Epithelial cell of esophagus (primary cell): ENCODE measurements at regions not wholly inside any gene's neighbourhood (a gene's known extent, or its start where the extent isn't known, plus 50 kb on each side); places are given as distances from the start of the nearest gene placed in this dataset.
A peak's percentile ranks its signal among the peaks of the same experiment; 100 is the strongest.

Experiments used
- DNase-seq: peaks from one replicate; pipeline ENCODE4 v3.0.0; 2010; ENCODE audit warnings: low read depth
- H3K4me3 ChIP-seq: 2 replicates; pipeline ENCODE4 v1.5.1; 2011; ENCODE audit warnings: mild to moderate bottlenecking, low read length, control low read depth
- CTCF ChIP-seq: IDR thresholded peaks from 2 replicates; pipeline ENCODE4 v1.5.1; 2011; ENCODE audit warnings: low read depth, mild to moderate bottlenecking, low read length, control low read depth, inconsistent platforms; ENCODE audit not compliant: insufficient read depth; ENCODE audit errors: missing control alignments

- H3K4me3 ChIP-seq = no peak overlapping the region
- DNase-seq = no peak
- TF ChIP-seq CTCF = no peak
Measured at GRCh38 chr7:98040626-98041360, 50.8 kb upstream of the OCM2 start.

- TF ChIP-seq CTCF = no peak
- no peak overlapping the region for H3K4me3 ChIP-seq
- DNase-seq = no peak
Measured at GRCh38 chr7:98046816-98047215, 56.8 kb upstream of the OCM2 start.

- peak; percentile 97 for DNase-seq
Measured at GRCh38 chr7:98049034-98049433, 57.6 kb upstream of the LMTK2 start.

GRCh38 chr7:98051118-98051744 is 55.4 kb upstream of the LMTK2 start:
- peak; percentile 14 for DNase-seq
- H3K4me3 ChIP-seq = no peak overlapping the region

More at GRCh38 chr7:98049034-98049433, 57.6 kb upstream of the LMTK2 start:
- no peak for TF ChIP-seq CTCF
- H3K4me3 ChIP-seq = no peak overlapping the region

GRCh38 chr7:98054585-98054984 is 52.1 kb upstream of the LMTK2 start:
- TF ChIP-seq CTCF = no peak
- peak; percentile 75 for DNase-seq
- no peak overlapping the region for H3K4me3 ChIP-seq

More at GRCh38 chr7:98051118-98051744, 55.4 kb upstream of the LMTK2 start:
- TF ChIP-seq CTCF = no peak

GRCh38 chr7:98056580-98056979 is 50.1 kb upstream of the LMTK2 start:
- no peak for TF ChIP-seq CTCF
- peak; percentile 96 for DNase-seq
- H3K4me3 ChIP-seq = no peak overlapping the region
